GM18520 (cell line): ENCODE measurements at regions not wholly inside any gene's neighbourhood (a gene's known extent, or its start where the extent isn't known, plus 50 kb on each side); places are given as distances from the start of the nearest gene placed in this dataset.
"Not testable (repeated sequence)": the region's sequence is repeated elsewhere in the genome, so short reads cannot be mapped to it uniquely, and the experiment has no call there.

Experiments used
- ATAC-seq: cut with Tn5 transposase; IDR thresholded peaks from one replicate; pipeline ENCODE4 v1.9.1; 2021; ENCODE audit not compliant: unreplicated experiment

DNA sequence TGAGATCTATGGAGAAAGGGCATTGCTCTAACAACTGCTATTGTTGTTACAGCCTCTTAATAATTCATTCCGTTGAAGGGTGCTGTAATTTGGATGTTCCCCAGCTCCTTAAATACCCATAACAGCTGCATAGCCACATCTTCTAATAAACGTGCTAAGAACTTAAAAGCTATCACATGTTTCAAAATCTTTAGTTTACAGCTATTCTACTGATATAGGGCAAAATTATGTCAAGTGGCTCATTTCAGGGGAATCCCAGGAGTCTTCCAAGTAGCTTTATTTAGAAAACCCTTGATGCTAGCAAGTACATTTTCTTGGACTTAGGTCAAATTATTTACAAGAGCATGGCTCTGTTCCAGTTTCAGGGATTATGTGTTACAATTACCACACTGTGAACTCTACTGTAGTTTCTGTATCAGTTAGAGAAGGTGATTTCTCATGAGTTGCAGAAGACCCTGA is 990.4 kb upstream of the ACO1 start:
- no peak for ATAC-seq

DNA sequence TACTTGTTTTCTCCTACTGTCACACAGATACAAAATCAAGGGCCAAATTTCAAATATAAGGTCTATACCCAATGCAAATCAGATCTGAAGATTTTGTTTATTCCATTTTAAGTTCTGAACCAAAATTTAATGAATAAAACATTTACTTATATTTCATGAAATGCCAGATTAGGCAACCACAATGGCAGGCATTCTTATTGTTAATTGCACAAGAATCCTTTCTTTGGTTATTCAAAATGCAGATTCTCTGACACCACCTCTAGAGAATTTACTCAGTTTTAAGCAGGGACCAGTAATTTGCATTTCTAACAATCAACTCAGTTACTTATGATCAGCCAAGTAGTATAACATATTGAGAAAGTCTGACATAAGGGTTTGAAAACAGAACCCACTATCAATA is 972.4 kb upstream of the ACO1 start:
- no peak for ATAC-seq

DNA sequence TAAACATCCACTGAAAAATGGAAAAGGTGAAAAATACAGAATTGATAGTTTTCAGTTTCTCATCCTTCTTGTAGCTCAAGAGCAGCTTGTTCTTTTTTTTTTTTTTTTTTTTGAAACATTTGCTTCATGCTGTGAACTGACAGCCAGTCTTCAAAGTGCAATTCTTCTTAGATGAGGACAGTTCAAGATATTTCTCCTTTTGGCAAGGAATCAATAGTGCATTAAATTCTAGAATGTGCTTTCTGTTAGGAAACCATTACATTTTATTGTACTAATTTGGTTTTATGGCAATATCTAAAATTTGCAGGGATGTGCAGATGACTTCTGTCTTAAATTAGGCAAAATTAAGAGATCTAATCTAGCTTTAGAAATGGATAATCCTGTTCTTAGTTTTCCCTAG is 969.3 kb upstream of the ACO1 start:
- ATAC-seq = no peak

DNA sequence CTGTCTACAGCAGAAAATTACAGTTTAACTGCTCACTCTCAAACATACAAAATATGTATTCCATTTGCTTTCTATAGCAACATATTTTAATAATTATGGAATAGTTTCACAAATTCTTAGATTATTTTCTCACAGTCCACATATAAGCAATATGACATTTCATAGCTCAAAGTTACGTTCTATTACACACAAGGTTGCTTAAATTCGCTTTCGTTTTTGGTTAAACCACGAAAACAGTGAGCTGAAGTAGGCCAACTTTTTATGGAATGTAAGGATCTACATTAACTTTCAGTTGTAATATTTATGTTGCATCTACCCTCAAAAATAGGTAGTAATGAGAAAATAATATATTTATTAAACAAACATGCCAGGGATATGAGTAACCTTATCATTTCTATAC is 966.0 kb upstream of the ACO1 start:
- no peak for ATAC-seq

DNA sequence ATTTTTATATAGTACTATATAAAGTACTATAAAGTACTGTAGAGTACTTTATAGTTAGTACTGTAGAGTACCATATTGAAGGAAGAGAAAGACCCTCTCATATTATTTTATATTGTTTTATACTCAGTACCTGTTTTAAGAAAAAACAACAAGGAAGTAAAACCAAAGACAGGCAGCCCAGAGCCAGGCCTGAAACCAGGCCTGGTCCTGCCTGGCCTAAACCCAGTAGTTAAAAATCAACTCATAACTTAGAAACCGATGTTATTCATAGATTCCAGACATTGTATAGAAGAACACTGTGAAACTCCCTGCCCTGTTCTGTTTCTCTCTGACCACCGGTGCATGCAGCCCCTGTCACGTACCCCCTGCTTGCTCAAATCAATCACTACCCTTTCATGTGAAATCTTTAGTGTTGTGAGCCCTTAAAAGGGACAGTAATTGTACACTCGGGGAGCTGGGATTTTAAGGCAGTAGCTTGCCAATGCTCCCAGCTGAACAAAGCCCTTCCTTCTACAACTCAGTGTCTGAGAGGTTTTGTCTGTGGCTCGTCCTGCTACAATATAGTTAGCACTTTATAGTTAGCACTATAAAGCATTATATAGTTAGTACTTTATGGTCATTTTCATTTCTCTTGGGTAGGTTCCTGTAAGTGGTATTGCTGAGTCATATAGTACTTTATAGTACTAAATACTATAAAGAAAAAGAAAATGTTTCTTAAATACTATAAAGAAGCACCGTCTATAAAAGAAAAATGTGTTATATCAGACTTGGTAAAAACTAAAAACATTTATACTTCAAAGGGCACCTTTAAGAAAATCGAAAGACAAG is 940.6 kb upstream of the ACO1 start:
- not testable (repeated sequence) for ATAC-seq

DNA sequence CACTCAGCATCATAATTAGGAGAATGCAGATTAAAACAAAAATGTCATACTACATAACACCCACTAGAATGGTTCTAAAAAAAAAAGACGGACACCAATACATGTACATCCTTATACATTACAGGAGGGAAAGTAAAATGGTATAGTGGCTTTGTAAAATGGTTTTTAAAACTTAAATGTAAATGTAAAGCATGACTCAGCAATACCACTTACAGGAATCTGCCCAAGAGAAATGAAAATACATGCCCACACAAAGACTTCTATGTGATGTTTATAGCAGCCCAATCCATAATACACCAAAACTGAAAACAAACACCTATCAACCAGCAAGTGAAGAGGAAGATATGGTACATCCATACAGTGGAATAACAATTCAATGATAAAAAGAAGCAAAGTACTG is 939.1 kb upstream of the ACO1 start:
- no peak for ATAC-seq

DNA sequence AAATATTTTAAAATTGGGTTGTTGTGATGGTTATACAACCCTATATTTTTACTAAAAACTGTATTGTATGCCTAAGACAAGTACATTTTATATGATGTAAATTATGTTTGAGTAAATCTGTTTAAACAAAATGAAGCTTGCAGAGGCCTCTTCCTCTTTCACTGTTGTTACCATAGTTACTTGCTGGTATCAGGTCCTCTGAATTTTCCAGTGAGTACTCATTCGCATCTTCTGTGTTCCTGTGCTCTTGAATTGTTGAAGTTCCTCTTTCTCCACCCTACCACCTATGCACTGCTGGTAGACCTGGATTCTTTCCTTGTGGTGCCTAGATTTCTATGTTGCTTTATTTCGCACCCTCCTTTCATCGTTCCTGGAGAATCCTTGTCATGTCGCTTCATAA is 938.5 kb upstream of the ACO1 start:
- ATAC-seq = no peak

DNA sequence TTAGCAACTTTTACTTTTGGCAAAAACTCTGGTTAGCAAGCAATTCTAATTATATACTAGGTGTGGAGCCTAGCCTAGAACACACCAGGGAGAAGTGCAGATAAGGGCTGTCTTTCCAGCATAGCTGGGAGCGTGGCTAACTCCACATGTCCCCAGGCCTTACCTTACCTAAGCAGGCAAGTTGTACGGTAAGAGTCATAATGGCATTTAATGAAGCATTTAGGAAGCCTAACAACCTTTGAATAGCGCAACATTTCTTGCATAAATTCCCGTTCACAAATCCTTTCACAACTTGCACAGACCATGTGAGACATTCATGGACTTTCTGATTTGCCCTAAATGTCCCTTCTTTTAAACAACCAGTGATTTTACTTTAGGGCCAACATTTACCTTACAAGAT is 917.4 kb upstream of the ACO1 start:
- no peak for ATAC-seq

DNA sequence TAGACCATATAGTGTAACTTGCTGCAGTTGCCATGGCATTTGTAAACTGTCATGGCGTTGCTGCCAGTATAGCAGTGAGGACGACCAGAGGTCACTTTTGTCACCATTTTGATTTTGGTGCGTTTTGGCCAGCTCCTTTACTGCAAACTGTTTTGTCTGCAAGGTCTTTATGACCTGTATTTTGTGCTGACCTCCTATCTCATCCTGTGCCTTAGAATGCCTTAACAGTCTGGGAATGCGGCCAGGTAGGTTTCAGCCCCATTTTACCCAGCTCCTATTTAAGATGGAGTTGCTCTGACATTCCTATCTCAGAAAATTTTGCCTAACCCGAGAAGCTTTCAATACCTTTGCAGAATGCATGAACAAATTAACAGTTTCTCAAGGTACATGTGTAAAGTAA is 914.4 kb upstream of the ACO1 start:
- ATAC-seq = no peak

DNA sequence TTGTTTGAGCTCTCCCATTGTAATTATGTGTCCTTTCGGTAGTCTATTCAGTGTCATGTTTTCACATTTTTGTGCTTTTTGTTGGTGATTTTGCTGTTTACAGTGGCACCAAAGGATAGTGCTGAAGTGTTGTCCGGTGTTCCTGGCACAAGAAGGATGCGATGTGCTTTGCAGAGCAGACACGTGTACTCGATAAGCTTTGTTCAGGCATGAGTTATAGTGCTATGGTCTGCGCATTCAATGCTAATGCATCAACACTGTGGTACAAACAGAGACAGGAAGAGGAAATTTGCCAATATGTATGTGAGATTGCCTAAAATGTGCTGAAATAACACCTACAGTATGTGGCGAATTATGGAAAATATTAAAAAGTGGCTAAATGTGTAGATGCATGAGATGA is 913.4 kb upstream of the ACO1 start:
- no peak for ATAC-seq

DNA sequence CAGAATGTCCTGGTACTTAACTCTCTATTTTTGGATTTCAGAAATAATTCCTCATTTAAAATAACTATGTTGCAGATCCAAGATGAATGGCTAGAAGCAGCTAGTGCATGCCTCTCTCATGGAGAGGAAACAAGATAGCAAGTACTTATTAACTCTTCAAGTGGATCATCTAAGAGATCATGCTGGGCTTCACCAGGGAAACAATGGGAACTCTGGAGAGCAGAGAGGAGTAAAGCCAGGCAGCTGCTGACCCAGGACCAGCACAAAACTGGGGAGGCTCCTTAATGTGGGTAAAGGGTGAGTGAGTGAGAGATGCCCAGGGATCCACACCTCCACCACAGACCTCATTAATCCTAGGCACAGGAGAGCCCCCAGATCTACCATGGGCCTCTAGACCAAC is 897.8 kb upstream of the ACO1 start:
- no peak for ATAC-seq

DNA sequence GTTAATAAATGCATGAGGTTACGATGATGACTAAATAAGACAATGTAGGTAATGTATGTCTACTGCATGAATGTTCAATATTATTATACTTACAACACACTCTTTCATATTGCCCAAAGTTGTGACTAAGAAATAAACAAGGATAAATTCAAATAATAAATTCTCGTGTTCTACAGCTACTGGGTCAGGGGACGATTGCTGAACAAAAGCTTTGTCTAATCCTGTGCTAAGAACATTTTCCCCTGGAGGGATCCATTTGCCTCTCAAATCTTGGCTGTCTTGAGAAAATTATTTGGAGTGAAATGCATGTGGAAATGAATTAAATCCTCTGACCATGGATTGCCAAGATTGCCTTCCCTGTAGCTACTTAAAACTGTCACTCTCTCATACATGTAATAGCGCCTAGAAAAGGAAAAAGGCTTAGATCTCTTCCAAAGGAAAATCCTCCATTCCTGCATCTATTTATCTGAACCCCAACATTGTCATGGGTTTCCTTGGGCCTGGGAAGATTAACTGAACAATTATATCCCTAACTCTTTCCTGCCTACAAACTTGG is 893.8 kb upstream of the ACO1 start:
- ATAC-seq = no peak

DNA sequence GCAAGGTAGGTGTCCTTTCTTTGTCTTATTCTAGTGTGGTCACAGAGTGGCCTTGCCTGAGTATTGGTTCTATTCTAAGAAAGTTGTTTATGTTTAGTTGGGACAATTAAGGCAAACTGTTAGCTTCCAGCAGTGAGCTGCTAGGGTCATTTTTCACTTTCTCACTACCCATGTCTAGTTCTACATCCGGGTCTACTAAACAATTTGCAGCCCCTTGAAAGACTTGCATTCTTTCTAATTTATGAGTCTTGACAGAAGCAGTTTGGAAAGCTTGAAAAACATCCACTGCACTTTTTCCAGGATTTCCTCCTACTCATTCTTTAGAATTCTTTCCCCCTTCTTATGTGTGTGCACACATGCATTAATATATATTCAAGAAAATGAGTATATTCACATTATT is 892.2 kb upstream of the ACO1 start:
- ATAC-seq = no peak

DNA sequence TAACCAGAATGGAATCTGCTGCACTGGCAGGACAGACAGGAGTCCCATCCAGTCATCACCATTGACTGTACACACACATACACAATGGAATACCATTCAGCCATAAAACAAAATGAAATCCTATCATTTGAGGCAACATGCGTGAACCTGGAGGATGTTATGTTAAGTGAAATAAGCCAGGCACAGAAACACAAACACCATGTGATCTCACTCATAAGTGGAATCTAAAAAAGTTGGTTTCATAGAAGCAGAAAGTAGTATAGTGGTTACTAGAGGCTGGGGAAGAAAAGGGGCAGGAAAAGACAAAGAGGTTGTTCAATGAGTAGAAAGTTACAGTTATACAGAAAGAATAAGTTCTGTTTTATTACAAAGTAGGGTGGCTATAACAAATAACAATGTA is 884.0 kb upstream of the ACO1 start:
- no peak for ATAC-seq

DNA sequence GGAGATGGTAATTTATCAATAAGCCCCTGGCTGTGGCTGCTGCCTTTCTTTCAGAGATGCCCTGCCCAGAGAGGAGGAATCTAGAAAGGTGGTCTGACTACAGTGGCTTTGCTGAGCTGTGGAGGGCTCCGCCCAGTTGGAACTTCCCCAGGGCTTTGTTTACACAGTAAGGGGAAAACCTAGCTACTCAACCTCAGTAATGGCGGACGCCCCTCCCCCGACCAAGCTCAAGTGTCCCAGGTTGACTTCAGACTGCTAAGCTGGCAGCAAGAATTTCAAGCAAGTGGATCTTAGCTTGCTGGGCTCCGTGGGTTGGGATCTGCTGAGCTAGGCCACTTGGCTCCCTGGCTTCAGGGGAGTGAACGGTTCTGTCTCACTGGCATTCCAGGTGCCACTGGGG is 865.4 kb upstream of the ACO1 start:
- ATAC-seq = peak; percentile 76

DNA sequence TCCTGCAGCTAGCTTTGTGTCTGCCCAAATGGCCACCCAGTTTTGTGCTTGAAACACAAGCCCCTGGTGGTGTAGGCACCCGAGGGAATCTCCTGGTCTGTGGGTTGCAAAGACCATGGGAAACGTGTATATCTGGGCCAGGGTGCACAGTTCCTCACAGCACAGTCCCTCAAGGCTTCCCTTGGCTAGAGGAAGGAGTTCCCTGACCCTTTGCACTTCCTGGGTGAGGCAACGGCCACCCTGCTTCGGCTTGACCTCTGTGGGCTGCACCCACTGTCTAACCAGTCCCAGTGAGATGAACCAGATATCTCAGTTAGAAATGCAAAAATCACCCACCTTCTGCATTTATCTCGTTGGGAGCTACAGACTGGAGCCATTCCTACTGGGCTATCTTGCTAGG is 865.0 kb upstream of the ACO1 start:
- ATAC-seq = no peak

DNA sequence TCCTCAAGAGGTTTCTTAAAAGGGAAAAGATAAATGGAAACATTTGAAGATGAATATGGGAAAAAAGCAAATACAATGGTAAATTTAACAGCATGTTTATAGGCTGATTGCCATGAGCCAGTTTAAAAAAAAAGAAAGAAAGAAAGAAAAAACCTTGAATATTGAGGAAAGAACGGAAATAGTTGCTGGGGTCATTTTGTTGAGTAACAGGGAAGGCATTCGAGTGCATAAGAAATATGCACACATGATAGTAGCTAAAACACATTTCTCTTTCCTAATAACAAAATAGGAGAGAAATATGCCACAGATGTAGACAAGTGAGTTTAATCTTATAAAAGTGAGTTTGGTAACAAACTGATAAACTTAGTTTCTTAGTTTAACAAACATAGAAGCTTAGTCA is 864.6 kb upstream of the ACO1 start:
- ATAC-seq = no peak

DNA sequence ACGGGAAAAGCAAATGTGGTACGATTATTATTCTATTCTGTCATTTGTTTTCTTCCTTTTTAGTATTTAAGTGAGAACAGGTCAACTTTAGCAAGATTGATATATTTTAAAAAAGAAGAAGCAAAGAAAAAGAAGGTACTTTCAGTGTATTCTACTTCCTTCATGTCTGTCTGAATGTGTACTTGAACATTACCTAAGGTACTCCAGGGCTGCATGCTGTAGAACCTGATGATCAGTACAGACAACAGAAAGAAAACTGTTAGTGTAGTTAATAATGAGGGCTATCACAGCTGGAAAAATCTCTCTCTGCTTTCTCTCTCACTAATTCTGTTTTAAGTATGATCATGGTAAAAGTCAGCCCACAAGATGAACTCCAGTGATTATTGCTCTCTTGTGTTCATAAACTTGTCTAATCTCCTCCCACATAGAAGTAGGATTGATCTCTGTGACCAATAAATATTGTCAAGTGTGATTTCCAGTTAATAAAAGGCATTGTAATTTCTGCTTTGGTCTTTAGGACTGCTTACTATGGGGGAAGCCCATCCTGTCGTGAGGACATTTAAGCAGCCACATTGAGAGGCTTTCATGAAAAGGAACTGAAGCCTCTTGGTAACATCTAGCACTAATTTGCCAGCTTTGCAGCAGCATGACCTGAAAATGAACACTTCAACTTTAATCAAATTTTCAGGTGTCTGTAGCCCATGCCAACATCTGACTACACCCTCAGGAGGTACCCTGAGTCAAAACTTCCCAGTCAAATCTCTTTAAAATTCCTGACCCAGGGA is 864.0 kb upstream of the ACO1 start:
- no peak for ATAC-seq

DNA sequence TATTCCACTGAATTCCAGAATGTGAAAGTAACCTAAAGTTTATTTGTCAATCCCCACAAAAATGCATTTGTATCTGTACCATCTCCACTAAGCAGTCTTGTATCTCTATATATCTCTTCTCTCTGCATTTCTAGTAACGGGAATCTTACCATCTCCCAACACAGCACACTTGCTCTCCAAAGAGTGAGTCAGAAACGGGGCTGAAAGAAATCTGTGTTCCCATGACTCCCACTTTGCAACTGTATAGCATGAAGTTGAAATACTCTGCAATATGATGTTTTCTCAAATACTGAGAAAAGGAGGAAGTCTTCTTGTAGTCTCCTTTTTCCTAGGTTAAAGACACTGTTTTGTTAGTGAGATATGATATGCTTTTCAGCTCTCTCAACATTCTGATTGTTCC is 848.8 kb upstream of the ACO1 start:
- no peak for ATAC-seq

DNA sequence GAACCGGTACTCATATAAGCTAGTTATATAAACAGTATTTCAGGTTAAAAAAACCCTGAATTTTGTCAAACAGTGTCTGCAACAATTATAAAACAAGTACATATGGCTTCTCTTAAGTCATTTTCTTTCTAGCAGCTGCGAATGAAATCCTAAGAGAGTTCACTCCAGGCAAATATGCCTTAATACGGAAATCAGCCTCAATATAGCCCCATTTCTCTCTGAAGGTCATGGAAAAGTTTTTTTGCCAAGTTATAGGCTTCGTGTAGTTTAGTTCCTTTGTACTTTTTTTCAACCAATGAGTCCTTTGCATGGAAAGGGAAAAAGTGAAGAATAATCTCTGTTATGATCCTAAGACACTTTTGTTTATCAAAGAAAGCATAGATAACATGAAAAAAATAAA is 848.0 kb upstream of the ACO1 start:
- ATAC-seq = no peak

DNA sequence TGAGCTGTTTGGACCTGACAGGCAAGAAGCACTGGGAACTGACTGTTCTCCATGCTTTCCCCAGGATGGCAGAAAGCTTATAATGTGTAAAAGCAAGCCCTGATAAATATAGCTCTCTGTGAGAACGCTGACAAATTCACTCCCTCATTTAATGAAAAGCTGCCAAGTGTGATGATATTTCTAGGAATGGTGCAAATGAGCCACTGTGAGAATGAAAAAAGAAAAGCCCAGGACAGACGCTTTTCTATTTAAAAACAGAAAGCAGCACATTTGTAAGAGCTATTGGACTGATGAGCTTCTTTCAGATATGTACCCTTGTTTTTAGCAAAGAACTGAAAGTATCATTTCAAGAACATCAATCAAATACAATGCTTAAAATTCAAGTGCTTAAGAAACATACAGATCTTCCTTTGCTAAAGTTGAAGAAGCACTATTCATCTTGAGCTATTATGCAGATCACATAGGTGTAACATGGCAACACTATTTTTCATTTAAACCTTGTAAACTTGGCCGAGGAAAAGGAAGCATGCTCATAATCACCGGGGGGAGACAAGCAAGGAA is 842.6 kb upstream of the ACO1 start:
- ATAC-seq = no peak
